Adrenal gland (tissue), 9 donors: ENCODE measurements at regions not wholly inside any gene's neighbourhood (a gene's known extent, or its start where the extent isn't known, plus 50 kb on each side); places are given as distances from the start of the nearest gene placed in this dataset.
A peak's percentile ranks its signal among the peaks of the same experiment; 100 is the strongest.

Experiments
- DNase-seq, 7 donors: peaks; one replicate each; pipeline ENCODE4 v3.0.0-alpha.2; 2019 to 2020
- H3K27ac ChIP-seq, 5 donors: fragments of 200-600 bp; sonication (generic) in 4 of 5; 1 replicate in 3 of 5; 2 replicates in 2 of 5; pipeline versions ENCODE4 v1.5.1 to v1.8.0; 2016 to 2020; ENCODE audit warnings: mild to moderate bottlenecking in 1 of 5
- H3K27me3 ChIP-seq: fragments of 200-600 bp; 2 replicates; pipeline ENCODE4 v1.8.0; 2021
- H3K36me3 ChIP-seq, 2 donors: fragments of 200-600 bp; replicated peaks in 1 of 2; 1 replicate in 1 of 2; 2 replicates in 1 of 2; pipeline versions ENCODE4 v1.5.1 to v1.8.0; 2018 to 2022
- H3K4me1 ChIP-seq, 2 donors: fragments of 200-600 bp; replicated peaks in 1 of 2; 1 replicate in 1 of 2; 2 replicates in 1 of 2; pipeline versions ENCODE4 v1.5.1 to v1.8.0; 2018 to 2021
- H3K4me3 ChIP-seq, 4 donors: fragments of 200-600 bp; sonication (generic) in 3 of 4; one replicate each; pipeline ENCODE4 v1.5.1; 2016 to 2018
- H3K9me3 ChIP-seq, 3 donors: fragments of 200-600 bp; sonication (generic) in 1 of 3; replicated peaks in 1 of 3; 1 replicate in 2 of 3; 2 replicates in 1 of 3; pipeline versions ENCODE4 v1.5.1 to v1.8.0; 2016 to 2021
- POLR2A ChIP-seq, 2 donors: fragments of 450-650 bp; IDR thresholded peaks; one replicate each; pipeline ENCODE4 v1.6.1; 2017; ENCODE audit warnings: antibody characterized with exemption in 2 of 2, mild to moderate bottlenecking in 2 of 2, moderate library complexity in 1 of 2
- WGBS, 4 donors: extraction: QIAGEN DNeasy Blood & Tissue Kit in 2 of 4; methylation state at CpG; one replicate each; pipeline versions ENCODE4 v1.1.5 to v1.1.7; 2013 to 2017; 5-methylcytosine and 5-hydroxymethylcytosine counted together
- intact Hi-C, 2 donors: fragments of 100-400 bp; cut with DNase I; formaldehyde crosslinking; loops; one replicate each; pipeline versions ENCODE4 v1.14.1 to v1.15.0; 2022 to 2023
- TF ChIP-seq, protein P1 (sequence below), 6 experiments: fragments of 450-650 bp in 4 of 6; fragments of 200-600 bp in 2 of 6; sonication (generic) in 1 of 6; IDR thresholded peaks; 1 replicate in 5 of 6; 2 replicates in 1 of 6; pipeline versions ENCODE4 v1.5.1 to v1.8.0; 2016 to 2021; ENCODE audit warnings: antibody characterized with exemption in 6 of 6, mild to moderate bottlenecking in 2 of 6, moderate library complexity in 1 of 6
- donor health status: healthy with polysubstance abuse.
- donor health status: Bipolar disorder and iron deficiency.
- donor health status: DM: yes; HTN: yes; CAD: no.
- donor health status: DM: no; HTN: no; CAD: no.
- donor health status: DM: no; HTN: no; CAD: no.

GRCh38 chr2:9112079-9112721, 94.4 kb upstream of the ASAP2 start:
- WGBS, 4 donors: 51 to 68% (median 54%) methylated on average over 18 to 23 of the region's 23 CpGs
- H3K4me3 ChIP-seq: no peak overlapping the region
- H3K27me3 ChIP-seq: no peaks in the 10 kb centered on the region
- no peaks in the 10 kb centered on the region for H3K4me1 ChIP-seq
- DNase-seq: peak in 6 of 7 donors; percentile 46 to 88 (median 59)
- intact Hi-C loops: no loop called here
- TF ChIP-seq, protein P1, sequence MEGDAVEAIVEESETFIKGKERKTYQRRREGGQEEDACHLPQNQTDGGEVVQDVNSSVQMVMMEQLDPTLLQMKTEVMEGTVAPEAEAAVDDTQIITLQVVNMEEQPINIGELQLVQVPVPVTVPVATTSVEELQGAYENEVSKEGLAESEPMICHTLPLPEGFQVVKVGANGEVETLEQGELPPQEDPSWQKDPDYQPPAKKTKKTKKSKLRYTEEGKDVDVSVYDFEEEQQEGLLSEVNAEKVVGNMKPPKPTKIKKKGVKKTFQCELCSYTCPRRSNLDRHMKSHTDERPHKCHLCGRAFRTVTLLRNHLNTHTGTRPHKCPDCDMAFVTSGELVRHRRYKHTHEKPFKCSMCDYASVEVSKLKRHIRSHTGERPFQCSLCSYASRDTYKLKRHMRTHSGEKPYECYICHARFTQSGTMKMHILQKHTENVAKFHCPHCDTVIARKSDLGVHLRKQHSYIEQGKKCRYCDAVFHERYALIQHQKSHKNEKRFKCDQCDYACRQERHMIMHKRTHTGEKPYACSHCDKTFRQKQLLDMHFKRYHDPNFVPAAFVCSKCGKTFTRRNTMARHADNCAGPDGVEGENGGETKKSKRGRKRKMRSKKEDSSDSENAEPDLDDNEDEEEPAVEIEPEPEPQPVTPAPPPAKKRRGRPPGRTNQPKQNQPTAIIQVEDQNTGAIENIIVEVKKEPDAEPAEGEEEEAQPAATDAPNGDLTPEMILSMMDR (IDR thresholded peaks at IDR 0.05): no peak
- no peak for TF ChIP-seq POLR2A (IDR thresholded peaks at IDR 0.05)
- no peaks in the 10 kb centered on the region for H3K36me3 ChIP-seq
- no peak overlapping the region for H3K27ac ChIP-seq
- H3K9me3 ChIP-seq: no peaks in the 10 kb centered on the region

GRCh38 chr2:9110893-9111569, 95.6 kb upstream of the ASAP2 start:
- H3K4me1 ChIP-seq: no peaks in the 10 kb centered on the region
- no peaks in the 10 kb centered on the region for H3K9me3 ChIP-seq
- no peak overlapping the region for H3K27ac ChIP-seq
- H3K27me3 ChIP-seq: no peaks in the 10 kb centered on the region
- H3K36me3 ChIP-seq: no peaks in the 10 kb centered on the region
- H3K4me3 ChIP-seq: no peak overlapping the region
- TF ChIP-seq, protein P1 (IDR thresholded peaks at IDR 0.05): no peak
- no peak for TF ChIP-seq POLR2A (IDR thresholded peaks at IDR 0.05)
- intact Hi-C loops: no loop called here
- no peak for DNase-seq
- 90 to 95% (median 93%) methylated on average over 14 to 15 of the region's 15 CpGs for WGBS, 4 donors

GRCh38 chr2:9110346-9110884, 96.2 kb upstream of the ASAP2 start:
- intact Hi-C loops: no loop called here
- no peak for TF ChIP-seq POLR2A (IDR thresholded peaks at IDR 0.05)
- TF ChIP-seq, protein P1 (IDR thresholded peaks at IDR 0.05): no peak
- 80 to 100% (median 93%) methylated on average over 1 to 6 of the region's 6 CpGs for whole genome bisulfite sequencing, 4 donors

DNA sequence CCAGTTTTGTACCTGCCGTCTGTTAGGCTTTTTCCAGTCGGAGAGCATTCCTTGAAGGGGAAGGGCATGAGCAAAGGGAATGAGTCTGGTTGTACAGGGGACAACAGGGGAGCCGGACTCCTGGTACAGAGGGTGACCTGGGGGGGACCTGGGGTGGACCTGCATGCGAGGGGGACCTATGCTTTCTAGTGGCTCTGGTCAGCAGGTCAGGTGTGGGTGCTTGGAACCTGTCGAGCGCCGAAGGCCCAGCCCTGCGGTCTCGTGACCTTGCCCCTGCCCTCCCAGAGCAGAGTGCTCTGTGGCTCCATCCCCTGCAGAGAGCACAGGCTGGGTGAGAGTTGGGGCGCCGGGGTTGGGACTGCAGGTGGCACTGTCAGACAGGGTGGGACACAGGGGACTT, 96.7 kb upstream of the ASAP2 start:
- no peak overlapping the region for H3K4me3 ChIP-seq
- no peaks in the 10 kb centered on the region for H3K36me3 ChIP-seq
- H3K4me1 ChIP-seq: no peaks in the 10 kb centered on the region
- intact Hi-C loops: no loop called here
- H3K27ac ChIP-seq: no peak overlapping the region
- WGBS, 4 donors: 88 to 95% (median 93%) methylated on average over 9 to 11 of the region's 11 CpGs
- DNase-seq: no peak
- no peak for TF ChIP-seq POLR2A (IDR thresholded peaks at IDR 0.05)
- TF ChIP-seq, protein P1 (IDR thresholded peaks at IDR 0.05): no peak
- no peaks in the 10 kb centered on the region for H3K9me3 ChIP-seq
- H3K27me3 ChIP-seq: no peaks in the 10 kb centered on the region

More at GRCh38 chr2:9110346-9110884, 96.2 kb upstream of the ASAP2 start:
- no peak overlapping the region for H3K4me3 ChIP-seq
- no peaks in the 10 kb centered on the region for H3K27me3 ChIP-seq
- H3K36me3 ChIP-seq: no peaks in the 10 kb centered on the region
- no peak overlapping the region for H3K27ac ChIP-seq
- no peaks in the 10 kb centered on the region for H3K9me3 ChIP-seq
- DNase-seq: no peak
- no peaks in the 10 kb centered on the region for H3K4me1 ChIP-seq
